GM21447 (cell line): ENCODE measurements at regions not wholly inside any gene's neighbourhood (a gene's known extent, or its start where the extent isn't known, plus 50 kb on each side); places are given as distances from the start of the nearest gene placed in this dataset.

ENCODE experiments used
- ATAC-seq: cut with Tn5 transposase; IDR thresholded peaks from one replicate; pipeline ENCODE4 v1.9.1; 2021; ENCODE audit not compliant: unreplicated experiment

GRCh38 chr1:81232420-81232819, 568.3 kb upstream of the ADGRL2 start:
- no peak for ATAC-seq

GRCh38 chr1:81231729-81232038, 569.0 kb upstream of the ADGRL2 start:
- no peak for ATAC-seq

- ATAC-seq, result no peak
Observed at GRCh38 chr1:81230983-81231728, 569.6 kb upstream of the ADGRL2 start.

GRCh38 chr1:81228926-81229325, 571.8 kb upstream of the ADGRL2 start:
- no peak for ATAC-seq

GRCh38 chr1:81226603-81226928, 574.2 kb upstream of the ADGRL2 start:
- ATAC-seq, result no peak

- no peak for ATAC-seq
Observed at GRCh38 chr1:81225789-81226602, 574.7 kb upstream of the ADGRL2 start.

- ATAC-seq, result no peak
Observed at GRCh38 chr1:81224222-81224621, 576.5 kb upstream of the ADGRL2 start.

- ATAC-seq, result no peak
Observed at GRCh38 chr1:81221564-81221963, 579.2 kb upstream of the ADGRL2 start.

- no peak for ATAC-seq
Observed at GRCh38 chr1:81220614-81221071, 580.1 kb upstream of the ADGRL2 start.

- ATAC-seq, result no peak
Observed at GRCh38 chr1:81217058-81217457, 583.7 kb upstream of the ADGRL2 start.

GRCh38 chr1:81213279-81213678, 587.5 kb upstream of the ADGRL2 start:
- ATAC-seq, result no peak

GRCh38 chr1:81209461-81209860, 591.3 kb upstream of the ADGRL2 start:
- no peak for ATAC-seq

- no peak for ATAC-seq
Observed at GRCh38 chr1:81208441-81208840, 592.3 kb upstream of the ADGRL2 start.

- no peak for ATAC-seq
Observed at GRCh38 chr1:81205956-81206355, 594.8 kb upstream of the ADGRL2 start.

- no peak for ATAC-seq
Observed at GRCh38 chr1:81201779-81202178, 599.0 kb upstream of the ADGRL2 start.

- no peak for ATAC-seq
Observed at GRCh38 chr1:81197591-81197990, 603.1 kb upstream of the ADGRL2 start.

GRCh38 chr1:81192647-81193642, 607.8 kb upstream of the ADGRL2 start:
- ATAC-seq, result no peak

GRCh38 chr1:81190003-81190402, 610.7 kb upstream of the ADGRL2 start:
- ATAC-seq, result no peak

- ATAC-seq, result no peak
Observed at GRCh38 chr1:81187635-81188034, 613.1 kb upstream of the ADGRL2 start.

- no peak for ATAC-seq
Observed at GRCh38 chr1:81186261-81186660, 614.5 kb upstream of the ADGRL2 start.

GRCh38 chr1:81183553-81183952, 617.2 kb upstream of the ADGRL2 start:
- no peak for ATAC-seq
